Bronchial epithelial cell (primary cell): ENCODE measurements at regions not wholly inside any gene's neighbourhood (a gene's known extent, or its start where the extent isn't known, plus 50 kb on each side); places are given as distances from the start of the nearest gene placed in this dataset.

Source experiments
- DNase-seq: peaks from one replicate; pipeline ENCODE4 v3.0.0-alpha.2; 2010; ENCODE audit warnings: low read depth
- FAIRE-seq: peaks from 2 replicates; lab custom pipeline; 2011; peaks lifted over from hg19 to GRCh38; lab: Jason Lieb, UNC
- H3K27me3 ChIP-seq: 2 replicates; pipeline ENCODE4 v1.5.1; 2011; ENCODE audit warnings: low read length; ENCODE audit not compliant: control insufficient read depth, insufficient read depth
- H3K36me3 ChIP-seq: 2 replicates; pipeline ENCODE4 v1.5.1; 2011; ENCODE audit warnings: low read length; ENCODE audit not compliant: control insufficient read depth, insufficient read depth
- H3K4me3 ChIP-seq: 2 replicates; pipeline ENCODE4 v1.5.1; 2011; ENCODE audit warnings: mild to moderate bottlenecking, low read depth, low read length, control low read depth
- CTCF ChIP-seq: IDR thresholded peaks from 2 replicates; pipeline ENCODE4 v1.5.1; 2011; ENCODE audit warnings: mild to moderate bottlenecking, moderate library complexity, low read length, control low read depth, inconsistent platforms; ENCODE audit not compliant: insufficient read depth, severe bottlenecking

- no peak for TF ChIP-seq CTCF
- FAIRE-seq: no peak
- DNase-seq: peak; percentile 50
- Histone ChIP-seq H3K4me3 (no peak overlapping the region), H3K36me3 (no peaks in the 10 kb centered on the region), H3K27me3 (no peaks in the 10 kb centered on the region)
Measured at GRCh38 chr12:42945927-42946326, 356.4 kb upstream of the PRICKLE1 start.

- TF ChIP-seq CTCF: no peak
- peak; percentile 88 for DNase-seq
- Histone ChIP-seq H3K27me3 (no peaks in the 10 kb centered on the region), H3K36me3 (no peaks in the 10 kb centered on the region), H3K4me3 (no peak overlapping the region)
- FAIRE-seq: no peak
Measured at GRCh38 chr12:42944516-42944915, 355.0 kb upstream of the PRICKLE1 start.

- no peak for TF ChIP-seq CTCF
- FAIRE-seq (no peak), DNase-seq (no peak)
- no peaks in the 10 kb centered on the region for H3K27me3 ChIP-seq
- no peaks in the 10 kb centered on the region for H3K36me3 ChIP-seq
- H3K4me3 ChIP-seq: no peak overlapping the region
Measured at GRCh38 chr12:42936991-42937390, 347.4 kb upstream of the PRICKLE1 start.

GRCh38 chr12:42936260-42936659 is 346.7 kb upstream of the PRICKLE1 start:
- no peak for DNase-seq
- FAIRE-seq: no peak
- Histone ChIP-seq H3K4me3 (no peak overlapping the region), H3K27me3 (no peaks in the 10 kb centered on the region), H3K36me3 (no peaks in the 10 kb centered on the region)
- TF ChIP-seq CTCF: no peak

GRCh38 chr12:42935756-42936155 is 346.2 kb upstream of the PRICKLE1 start:
- no peak for TF ChIP-seq CTCF
- no peaks in the 10 kb centered on the region for H3K27me3 ChIP-seq
- no peak overlapping the region for H3K4me3 ChIP-seq
- DNase-seq (peak; percentile 82), FAIRE-seq (peak; percentile 23)
- no peaks in the 10 kb centered on the region for H3K36me3 ChIP-seq

- DNase-seq (no peak), FAIRE-seq (no peak)
- Histone ChIP-seq H3K27me3 (no peaks in the 10 kb centered on the region), H3K4me3 (no peak overlapping the region), H3K36me3 (no peaks in the 10 kb centered on the region)
- no peak for TF ChIP-seq CTCF
Measured at GRCh38 chr12:42935090-42935489, 345.5 kb upstream of the PRICKLE1 start.
